AG09319 (cell line): ENCODE measurements at regions not wholly inside any gene's neighbourhood (a gene's known extent, or its start where the extent isn't known, plus 50 kb on each side); places are given as distances from the start of the nearest gene placed in this dataset.

Source experiments
- DNase-seq: peaks from one replicate; pipeline ENCODE4 v3.0.0-alpha.2; 2010; ENCODE audit warnings: low read depth; ENCODE audit errors: extremely low read depth
- CTCF ChIP-seq: IDR thresholded peaks from 2 replicates; pipeline ENCODE4 v1.5.1; 2011; ENCODE audit warnings: low read depth, mild to moderate bottlenecking, inconsistent platforms, low read length, moderate library complexity

DNA sequence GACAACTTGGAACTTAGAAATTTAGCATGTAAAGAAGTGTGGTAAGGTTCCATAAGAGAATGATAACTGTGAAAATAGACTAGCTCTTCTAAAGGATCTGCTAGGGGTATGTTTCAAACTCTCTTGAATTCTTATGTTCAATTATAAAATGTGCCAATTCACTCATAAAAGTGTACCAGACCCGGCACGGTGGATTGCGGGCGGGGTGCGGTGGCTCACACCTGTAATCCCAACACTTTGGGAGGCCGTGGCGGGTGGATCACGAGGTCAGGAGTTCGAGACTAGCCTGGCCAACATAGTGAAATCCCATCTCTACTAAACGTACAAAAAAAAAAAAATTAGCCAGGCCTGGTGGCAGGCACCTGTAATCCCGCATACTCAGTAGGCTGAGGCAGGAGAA lies 105.4 kb upstream of the CAV2 start:
- TF ChIP-seq CTCF, result no peak
- no peak for DNase-seq

- DNase-seq, result peak; percentile 37
These were observed 104.3 kb upstream of the CAV2 start for GRCh38 chr7:116395141-116395791.

GRCh38 chr7:116398672-116399071 lies 100.9 kb upstream of the CAV2 start:
- no peak for DNase-seq
- no peak for TF ChIP-seq CTCF

More at GRCh38 chr7:116395141-116395791, 104.3 kb upstream of the CAV2 start:
- no peak for TF ChIP-seq CTCF

DNA sequence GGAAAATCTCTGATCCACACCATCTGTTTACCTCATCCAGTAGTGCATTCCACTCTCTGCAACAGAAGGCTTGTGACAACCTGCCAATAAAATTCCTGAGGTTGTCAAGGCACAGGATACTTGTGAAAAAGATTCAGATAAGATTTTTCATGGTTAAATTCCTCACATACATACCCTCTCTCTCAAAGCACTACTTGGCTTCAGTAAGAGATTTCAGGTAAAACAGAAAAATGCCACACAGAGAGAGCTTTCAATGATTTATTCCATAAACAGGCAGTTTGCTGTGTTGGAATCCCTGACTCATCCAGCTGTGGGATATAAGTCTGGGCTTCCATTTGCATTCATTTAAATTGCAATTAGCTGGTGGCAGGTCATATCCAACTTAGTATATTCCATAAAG lies 99.7 kb upstream of the CAV2 start:
- TF ChIP-seq CTCF, result no peak
- no peak for DNase-seq

- DNase-seq, result no peak
- TF ChIP-seq CTCF, result no peak
These were observed 99.0 kb upstream of the CAV2 start for GRCh38 chr7:116400522-116400921.

GRCh38 chr7:116401711-116402110 lies 97.8 kb upstream of the CAV2 start:
- DNase-seq, result no peak
- no peak for TF ChIP-seq CTCF

GRCh38 chr7:116403265-116403664 lies 96.3 kb upstream of the CAV2 start:
- peak; percentile 42 for DNase-seq
- TF ChIP-seq CTCF, result no peak
